ENCODE measurements at regions not wholly inside any gene's neighbourhood (a gene's known extent, or its start where the extent isn't known, plus 50 kb on each side); places are given as distances from the start of the nearest gene placed in this dataset.

DNA sequence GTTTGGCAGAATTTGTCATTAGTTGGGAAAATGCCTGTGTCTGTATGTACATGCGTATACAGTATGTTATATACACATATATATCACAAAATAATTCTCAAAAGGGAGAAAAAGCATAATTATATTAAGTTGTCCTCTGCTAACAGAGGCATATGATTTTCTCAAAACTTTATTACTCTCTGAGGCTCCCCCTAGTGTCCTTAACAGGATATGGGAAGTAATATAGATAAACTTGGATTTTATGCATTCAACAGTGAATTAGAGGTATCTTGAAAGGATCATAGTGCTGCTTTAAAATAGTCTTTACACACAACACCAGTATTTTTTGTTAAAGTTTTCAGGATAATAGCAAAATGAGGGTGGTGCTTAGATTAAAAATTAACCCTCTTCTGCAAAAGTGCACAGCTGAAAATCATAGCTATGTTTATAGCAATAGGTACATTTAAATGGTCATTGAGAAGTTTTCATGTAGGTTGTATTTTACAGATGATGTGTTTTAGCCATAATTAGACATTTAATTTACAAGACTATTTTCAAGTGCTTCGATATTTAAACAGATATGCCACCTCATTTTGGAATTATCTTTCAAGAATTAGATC lies 454.0 kb upstream of the ROBO2 start:
- ChIA-PET CTCF (interaction anchor here (0.6 to 1.4 kb wide), 8 partner anchors 9 to 1850 kb away, joined by 3 to 7 read pairs (median 4); no protein-coding TSS in a partner anchor), POLR2A (no interaction called here)
- no peak overlapping the region for H3K27ac ChIP-seq (ENCODE audit: extremely low read depth, low read depth, low read length)
- H3K9me3 ChIP-seq (ENCODE audit: control insufficient read depth, insufficient read depth, low read depth, low read length) = no peaks in the 10 kb centered on the region
- H3K4me3 ChIP-seq (ENCODE audit: low read depth, low read length) = no peak overlapping the region
- no peaks in the 10 kb centered on the region for H3K36me3 ChIP-seq (ENCODE audit: control insufficient read depth in 2 of 2, insufficient read depth in 1 of 2, low read length in 2 of 2)
- H3K4me1 ChIP-seq (ENCODE audit: control insufficient read depth, insufficient read depth, low read length) = no peaks in the 10 kb centered on the region
- TF ChIP-seq ZNF211 (tag by site-specific recombination; IDR thresholded peaks at IDR 0.05; ENCODE audit: low read depth) (no peak), ZNF785 (tag by site-specific recombination; IDR thresholded peaks at IDR 0.05) (no peak), ZNF610 (tag by site-specific recombination; IDR thresholded peaks at IDR 0.05; ENCODE audit: borderline replicate concordance) (no peak), ZNF549 (tag by site-specific recombination; IDR thresholded peaks at IDR 0.05) (no peak), GLI4 (tag by site-specific recombination; IDR thresholded peaks at IDR 0.05) (no peak), GLI2 (tag by site-specific recombination; IDR thresholded peaks at IDR 0.05; ENCODE audit: borderline replicate concordance, low read depth) (no peak), KLF10 (tag by site-specific recombination; IDR thresholded peaks at IDR 0.05) (no peak)
- TF ChIP-seq, protein P1, sequence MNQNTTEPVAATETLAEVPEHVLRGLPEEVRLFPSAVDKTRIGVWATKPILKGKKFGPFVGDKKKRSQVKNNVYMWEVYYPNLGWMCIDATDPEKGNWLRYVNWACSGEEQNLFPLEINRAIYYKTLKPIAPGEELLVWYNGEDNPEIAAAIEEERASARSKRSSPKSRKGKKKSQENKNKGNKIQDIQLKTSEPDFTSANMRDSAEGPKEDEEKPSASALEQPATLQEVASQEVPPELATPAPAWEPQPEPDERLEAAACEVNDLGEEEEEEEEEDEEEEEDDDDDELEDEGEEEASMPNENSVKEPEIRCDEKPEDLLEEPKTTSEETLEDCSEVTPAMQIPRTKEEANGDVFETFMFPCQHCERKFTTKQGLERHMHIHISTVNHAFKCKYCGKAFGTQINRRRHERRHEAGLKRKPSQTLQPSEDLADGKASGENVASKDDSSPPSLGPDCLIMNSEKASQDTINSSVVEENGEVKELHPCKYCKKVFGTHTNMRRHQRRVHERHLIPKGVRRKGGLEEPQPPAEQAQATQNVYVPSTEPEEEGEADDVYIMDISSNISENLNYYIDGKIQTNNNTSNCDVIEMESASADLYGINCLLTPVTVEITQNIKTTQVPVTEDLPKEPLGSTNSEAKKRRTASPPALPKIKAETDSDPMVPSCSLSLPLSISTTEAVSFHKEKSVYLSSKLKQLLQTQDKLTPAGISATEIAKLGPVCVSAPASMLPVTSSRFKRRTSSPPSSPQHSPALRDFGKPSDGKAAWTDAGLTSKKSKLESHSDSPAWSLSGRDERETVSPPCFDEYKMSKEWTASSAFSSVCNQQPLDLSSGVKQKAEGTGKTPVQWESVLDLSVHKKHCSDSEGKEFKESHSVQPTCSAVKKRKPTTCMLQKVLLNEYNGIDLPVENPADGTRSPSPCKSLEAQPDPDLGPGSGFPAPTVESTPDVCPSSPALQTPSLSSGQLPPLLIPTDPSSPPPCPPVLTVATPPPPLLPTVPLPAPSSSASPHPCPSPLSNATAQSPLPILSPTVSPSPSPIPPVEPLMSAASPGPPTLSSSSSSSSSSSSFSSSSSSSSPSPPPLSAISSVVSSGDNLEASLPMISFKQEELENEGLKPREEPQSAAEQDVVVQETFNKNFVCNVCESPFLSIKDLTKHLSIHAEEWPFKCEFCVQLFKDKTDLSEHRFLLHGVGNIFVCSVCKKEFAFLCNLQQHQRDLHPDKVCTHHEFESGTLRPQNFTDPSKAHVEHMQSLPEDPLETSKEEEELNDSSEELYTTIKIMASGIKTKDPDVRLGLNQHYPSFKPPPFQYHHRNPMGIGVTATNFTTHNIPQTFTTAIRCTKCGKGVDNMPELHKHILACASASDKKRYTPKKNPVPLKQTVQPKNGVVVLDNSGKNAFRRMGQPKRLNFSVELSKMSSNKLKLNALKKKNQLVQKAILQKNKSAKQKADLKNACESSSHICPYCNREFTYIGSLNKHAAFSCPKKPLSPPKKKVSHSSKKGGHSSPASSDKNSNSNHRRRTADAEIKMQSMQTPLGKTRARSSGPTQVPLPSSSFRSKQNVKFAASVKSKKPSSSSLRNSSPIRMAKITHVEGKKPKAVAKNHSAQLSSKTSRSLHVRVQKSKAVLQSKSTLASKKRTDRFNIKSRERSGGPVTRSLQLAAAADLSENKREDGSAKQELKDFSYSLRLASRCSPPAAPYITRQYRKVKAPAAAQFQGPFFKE (tag by site-specific recombination; IDR thresholded peaks at IDR 0.05; ENCODE audit: borderline replicate concordance) = no peak

DNA sequence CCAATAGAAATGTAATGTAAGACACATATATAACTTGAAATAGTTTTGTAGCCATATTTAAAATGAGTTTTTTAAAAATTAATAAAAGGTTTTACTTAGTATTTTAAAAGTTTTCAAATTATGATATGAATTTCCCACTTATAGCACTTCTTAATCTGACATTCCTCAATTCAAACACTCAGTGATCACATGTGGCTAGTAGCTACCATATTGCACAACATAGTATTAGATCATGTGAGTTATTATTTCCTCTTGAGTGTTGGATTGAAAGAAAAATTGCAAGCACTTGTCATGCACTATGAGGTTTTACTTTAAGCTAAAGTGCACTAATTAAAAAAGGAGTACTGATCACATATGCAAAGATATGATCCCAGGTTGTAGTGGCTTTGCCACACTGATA lies 453.4 kb upstream of the ROBO2 start:
- no peak overlapping the region for H3K4me3 ChIP-seq (ENCODE audit: low read depth, low read length)
- no peak overlapping the region for H3K27ac ChIP-seq (ENCODE audit: extremely low read depth, low read depth, low read length)
- CTCF ChIA-PET = interaction anchor here (0.6 to 1.4 kb wide), 5 partner anchors 8 to 1851 kb away, joined by 3 to 7 read pairs (median 4); no protein-coding TSS in a partner anchor
- no peaks in the 10 kb centered on the region for H3K4me1 ChIP-seq (ENCODE audit: control insufficient read depth, insufficient read depth, low read length)
- H3K36me3 ChIP-seq (ENCODE audit: control insufficient read depth in 2 of 2, insufficient read depth in 1 of 2, low read length in 2 of 2) = no peaks in the 10 kb centered on the region
- POLR2A ChIA-PET = no interaction called here
- no peaks in the 10 kb centered on the region for H3K9me3 ChIP-seq (ENCODE audit: control insufficient read depth, insufficient read depth, low read depth, low read length)
- TF ChIP-seq ZNF596 (tag by site-specific recombination; IDR thresholded peaks at IDR 0.05) (no peak), REPIN1 (tag by site-specific recombination; IDR thresholded peaks at IDR 0.05; ENCODE audit: low read depth) (no peak), ZNF555 (tag by site-specific recombination; conservative IDR thresholded peaks at IDR 0.05) (no peak), ZNF391 (tag by site-specific recombination; IDR thresholded peaks at IDR 0.05; ENCODE audit: borderline replicate concordance, low read depth) (no peak), ZNF223 (tag by site-specific recombination; IDR thresholded peaks at IDR 0.05) (no peak)
- TF ChIP-seq, protein P2, sequence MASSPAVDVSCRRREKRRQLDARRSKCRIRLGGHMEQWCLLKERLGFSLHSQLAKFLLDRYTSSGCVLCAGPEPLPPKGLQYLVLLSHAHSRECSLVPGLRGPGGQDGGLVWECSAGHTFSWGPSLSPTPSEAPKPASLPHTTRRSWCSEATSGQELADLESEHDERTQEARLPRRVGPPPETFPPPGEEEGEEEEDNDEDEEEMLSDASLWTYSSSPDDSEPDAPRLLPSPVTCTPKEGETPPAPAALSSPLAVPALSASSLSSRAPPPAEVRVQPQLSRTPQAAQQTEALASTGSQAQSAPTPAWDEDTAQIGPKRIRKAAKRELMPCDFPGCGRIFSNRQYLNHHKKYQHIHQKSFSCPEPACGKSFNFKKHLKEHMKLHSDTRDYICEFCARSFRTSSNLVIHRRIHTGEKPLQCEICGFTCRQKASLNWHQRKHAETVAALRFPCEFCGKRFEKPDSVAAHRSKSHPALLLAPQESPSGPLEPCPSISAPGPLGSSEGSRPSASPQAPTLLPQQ (tag by site-specific recombination; IDR thresholded peaks at IDR 0.05) = no peak
- TF ChIP-seq, protein P3, sequence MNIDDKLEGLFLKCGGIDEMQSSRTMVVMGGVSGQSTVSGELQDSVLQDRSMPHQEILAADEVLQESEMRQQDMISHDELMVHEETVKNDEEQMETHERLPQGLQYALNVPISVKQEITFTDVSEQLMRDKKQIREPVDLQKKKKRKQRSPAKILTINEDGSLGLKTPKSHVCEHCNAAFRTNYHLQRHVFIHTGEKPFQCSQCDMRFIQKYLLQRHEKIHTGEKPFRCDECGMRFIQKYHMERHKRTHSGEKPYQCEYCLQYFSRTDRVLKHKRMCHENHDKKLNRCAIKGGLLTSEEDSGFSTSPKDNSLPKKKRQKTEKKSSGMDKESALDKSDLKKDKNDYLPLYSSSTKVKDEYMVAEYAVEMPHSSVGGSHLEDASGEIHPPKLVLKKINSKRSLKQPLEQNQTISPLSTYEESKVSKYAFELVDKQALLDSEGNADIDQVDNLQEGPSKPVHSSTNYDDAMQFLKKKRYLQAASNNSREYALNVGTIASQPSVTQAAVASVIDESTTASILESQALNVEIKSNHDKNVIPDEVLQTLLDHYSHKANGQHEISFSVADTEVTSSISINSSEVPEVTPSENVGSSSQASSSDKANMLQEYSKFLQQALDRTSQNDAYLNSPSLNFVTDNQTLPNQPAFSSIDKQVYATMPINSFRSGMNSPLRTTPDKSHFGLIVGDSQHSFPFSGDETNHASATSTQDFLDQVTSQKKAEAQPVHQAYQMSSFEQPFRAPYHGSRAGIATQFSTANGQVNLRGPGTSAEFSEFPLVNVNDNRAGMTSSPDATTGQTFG (tag by site-specific recombination; IDR thresholded peaks at IDR 0.05; ENCODE audit: borderline replicate concordance) = no peak
